NCI-H748 (cell line): ENCODE measurements at regions not wholly inside any gene's neighbourhood (a gene's known extent, or its start where the extent isn't known, plus 50 kb on each side); places are given as distances from the start of the nearest gene placed in this dataset.
"Not testable (repeated sequence)": the region's sequence is repeated elsewhere in the genome, so short reads cannot be mapped to it uniquely, and the experiment has no call there.

ENCODE experiments used
- DNase-seq: peaks from one replicate; lab custom pipeline; 2025; ENCODE audit not compliant: unreplicated experiment; lab: John Stamatoyannopoulos, UW

DNA sequence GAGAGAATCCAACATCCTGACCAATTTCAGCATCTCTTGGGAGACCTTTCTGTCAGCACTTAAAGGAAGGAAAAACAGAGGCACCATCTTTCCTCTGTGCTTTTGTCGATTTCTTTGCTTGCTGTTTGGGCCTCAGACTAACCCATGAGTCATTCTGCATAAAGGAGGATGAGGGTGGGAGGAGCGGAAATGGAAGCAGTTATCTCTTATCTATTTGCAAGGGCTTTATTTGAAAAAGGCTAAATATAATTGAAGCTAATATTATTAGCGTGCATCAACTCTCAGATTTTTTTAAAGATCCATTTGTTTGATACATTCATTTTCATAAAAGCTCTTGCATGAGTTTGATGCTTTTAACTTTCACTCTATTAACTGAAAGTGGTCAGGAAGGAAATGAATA is 72.9 kb downstream of the ZNF622 start:
- no peak for DNase-seq

- peak; percentile 76 for DNase-seq
Observed at GRCh38 chr5:16391858-16392649, 73.5 kb downstream of the ZNF622 start.

- DNase-seq, result no peak
Observed at GRCh38 chr5:16390825-16391224, 74.8 kb downstream of the ZNF622 start.

DNA sequence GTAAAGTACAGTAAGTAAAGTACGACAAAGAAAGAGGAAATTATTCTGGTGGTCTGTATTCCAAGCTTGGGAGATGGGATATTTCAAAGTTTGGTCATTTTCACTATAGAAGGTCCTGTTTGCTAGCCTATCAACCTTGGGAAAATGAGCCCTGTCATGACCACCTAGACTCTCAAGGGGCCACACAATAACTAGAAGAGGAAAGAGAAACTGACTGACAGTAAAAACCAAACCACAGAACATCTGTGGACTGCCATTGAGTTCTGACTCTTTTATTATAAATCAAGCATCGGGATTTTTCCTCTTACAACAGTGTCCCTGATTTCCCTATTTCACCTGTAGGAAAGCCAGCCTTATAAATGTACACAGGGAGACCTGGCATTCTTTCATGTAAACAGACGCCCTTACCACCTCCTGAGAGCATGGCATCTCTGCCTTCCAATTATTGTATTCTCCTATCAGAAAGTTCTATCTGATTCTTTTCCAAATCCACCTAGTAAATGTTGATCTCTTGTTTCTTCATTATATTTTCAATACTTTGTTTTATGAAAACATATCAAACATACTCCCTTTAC is 80.0 kb downstream of the ZNF622 start:
- DNase-seq, result no peak

DNA sequence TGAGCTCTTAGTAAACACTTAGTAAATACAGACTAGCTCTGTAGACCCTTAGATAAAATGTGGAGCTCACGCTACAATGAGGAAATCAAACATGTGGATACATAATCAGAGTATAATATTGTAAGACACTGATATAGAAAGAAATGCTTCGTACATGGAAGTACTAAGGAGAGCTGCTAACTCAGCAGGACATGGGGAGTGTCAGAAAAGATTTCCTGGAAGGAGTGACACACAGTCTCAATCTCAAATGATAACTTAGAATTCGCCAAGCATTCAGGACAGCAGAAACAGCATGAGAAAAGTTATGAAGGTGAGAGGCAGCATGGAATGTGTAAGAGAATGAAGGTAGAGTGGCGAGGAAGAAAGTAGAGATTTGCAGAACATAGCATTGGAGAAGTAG is 80.8 kb downstream of the ZNF622 start:
- no peak for DNase-seq

GRCh38 chr5:16384222-16384621 is 81.4 kb downstream of the ZNF622 start:
- DNase-seq, result no peak

DNA sequence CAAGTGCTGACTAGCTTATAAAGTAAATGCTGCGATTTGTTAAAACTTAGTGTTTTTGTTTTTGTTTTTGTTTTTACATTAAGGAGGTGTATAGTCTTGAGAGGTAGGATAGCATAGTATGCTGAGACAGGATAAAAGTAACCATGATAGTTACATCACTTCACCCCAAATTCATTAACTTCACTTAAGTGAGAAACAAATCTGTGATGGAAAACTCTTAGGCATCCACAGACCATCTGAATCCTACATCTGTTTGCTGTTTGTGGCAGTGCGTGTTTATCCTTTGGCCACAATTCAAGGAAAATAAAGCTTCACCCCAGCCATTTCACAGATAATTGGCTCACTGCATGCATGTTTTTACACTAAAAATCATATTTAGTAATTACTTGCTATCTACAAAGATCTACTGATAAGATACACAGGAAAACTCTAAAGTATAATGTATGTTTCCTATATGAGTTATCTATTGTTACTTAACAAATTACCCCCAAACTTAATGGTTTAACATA is 82.0 kb downstream of the ZNF622 start:
- no peak for DNase-seq

DNA sequence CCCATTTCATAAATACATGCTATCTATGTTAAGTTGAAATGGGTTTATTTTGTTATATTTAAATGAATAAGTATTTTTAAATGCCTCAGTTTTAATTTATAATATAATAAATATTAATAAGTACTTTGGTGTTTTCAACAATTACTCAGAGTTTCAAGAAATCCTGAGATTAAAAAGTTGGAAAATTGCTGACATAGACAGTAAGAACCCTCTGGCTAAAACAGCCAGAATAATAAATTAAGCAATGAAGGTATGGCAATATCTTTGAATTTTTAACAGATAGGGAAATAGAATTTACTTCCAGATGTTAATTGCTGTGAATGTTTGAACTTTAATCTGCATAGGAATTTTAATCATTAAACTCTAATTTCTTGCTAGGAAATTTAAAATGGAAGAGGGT is 83.6 kb downstream of the ZNF622 start:
- no peak for DNase-seq

GRCh38 chr5:16378762-16379161 is 86.8 kb downstream of the ZNF622 start:
- DNase-seq, result no peak

DNA sequence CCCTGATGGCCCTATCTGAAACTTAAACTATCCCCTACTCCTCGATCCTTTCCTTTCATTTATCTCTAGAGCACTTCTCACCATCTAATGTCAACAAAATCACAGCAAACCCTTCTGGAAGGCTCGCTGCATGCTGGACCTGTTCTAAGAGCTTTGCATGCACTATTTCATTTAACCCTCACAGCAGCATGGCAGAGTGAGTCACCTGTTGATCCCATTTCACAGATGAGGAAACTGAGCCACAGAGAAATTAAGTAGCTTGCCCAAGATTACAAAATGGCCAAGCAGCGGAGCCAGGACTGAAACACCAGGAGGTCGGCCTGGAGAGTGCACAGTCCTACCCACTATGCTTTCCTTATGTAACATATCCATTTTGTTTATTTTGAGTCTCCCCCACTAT is 93.1 kb downstream of the ZNF622 start:
- no peak for DNase-seq

- peak; percentile 61 for DNase-seq
Observed at GRCh38 chr5:16366491-16366890, 99.1 kb downstream of the ZNF622 start.

DNA sequence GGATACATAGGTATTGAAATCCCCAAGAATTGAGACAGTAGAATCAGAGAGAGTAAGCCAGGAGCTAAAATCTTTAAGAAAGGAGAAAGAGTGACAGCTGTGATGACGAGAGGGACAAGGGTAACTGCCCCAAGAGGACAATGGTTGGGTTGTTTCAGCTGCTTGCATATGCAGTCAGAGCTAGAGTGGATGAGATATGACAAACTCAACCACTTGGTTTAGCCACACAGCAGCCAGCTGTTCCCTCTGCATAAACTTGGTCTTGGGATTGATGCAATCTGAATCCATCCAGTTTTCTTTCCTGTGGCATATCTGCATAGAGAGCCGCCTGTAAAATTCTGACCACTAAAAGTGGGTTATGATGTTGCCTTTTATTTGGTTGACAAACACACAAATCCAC is 100.7 kb downstream of the ZNF622 start:
- DNase-seq, result no peak

DNA sequence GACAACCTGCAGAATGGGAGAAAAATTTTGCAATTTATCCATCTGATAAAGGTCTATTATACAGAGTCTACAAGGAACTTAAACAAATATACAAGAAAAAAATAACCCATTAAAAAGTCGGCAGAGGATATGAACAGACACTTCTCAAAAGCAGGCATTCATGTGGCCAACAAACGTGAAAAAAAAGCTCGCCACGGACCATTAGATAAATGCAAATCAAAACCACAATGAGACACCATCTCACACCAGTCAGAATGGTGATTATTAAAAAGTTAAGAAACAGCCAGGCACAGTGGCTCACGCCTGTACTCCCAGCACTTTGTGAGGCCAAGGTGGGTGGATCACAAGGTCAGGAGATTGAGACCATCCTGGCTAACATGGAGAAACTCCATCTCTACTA is 112.2 kb downstream of the ZNF622 start:
- DNase-seq, result not testable (repeated sequence)

DNA sequence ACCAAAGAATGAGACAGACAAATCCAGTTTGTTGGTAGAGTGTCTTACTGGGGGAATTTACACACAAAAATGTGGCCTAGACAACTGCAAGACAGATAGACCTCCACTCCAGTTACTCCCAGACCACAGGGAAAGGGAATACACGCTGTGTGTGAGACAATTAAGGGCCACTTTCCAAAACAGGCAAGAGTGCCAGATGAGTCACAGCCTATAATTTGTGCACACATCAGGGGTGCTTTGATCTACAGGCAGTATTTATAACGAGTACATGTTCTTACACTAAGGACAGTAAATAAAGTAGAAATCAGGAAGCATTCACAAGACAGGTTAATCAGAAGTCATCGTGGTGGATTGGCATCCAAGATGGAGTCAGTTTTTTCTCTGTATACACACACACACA is 114.8 kb downstream of the ZNF622 start:
- DNase-seq, result peak; percentile 99

DNA sequence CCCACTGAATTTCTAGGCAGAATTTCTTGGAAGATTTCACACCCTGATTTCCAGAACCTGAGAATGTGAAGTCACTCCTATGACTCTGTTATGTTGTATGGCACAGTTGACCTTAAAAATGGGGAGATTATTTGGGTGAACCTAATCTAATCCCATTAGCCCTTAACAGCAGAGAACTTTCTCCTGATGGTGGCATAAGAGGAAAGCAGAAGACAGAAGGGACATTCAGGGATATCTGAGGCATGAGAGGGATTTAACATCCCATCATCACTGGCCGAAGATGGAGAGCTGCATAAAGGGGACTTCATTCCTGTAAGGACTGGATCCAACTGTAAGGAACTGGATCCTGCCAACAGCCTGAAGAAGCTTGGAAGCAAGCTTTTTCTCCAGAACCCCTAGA is 119.2 kb downstream of the ZNF622 start:
- no peak for DNase-seq

DNA sequence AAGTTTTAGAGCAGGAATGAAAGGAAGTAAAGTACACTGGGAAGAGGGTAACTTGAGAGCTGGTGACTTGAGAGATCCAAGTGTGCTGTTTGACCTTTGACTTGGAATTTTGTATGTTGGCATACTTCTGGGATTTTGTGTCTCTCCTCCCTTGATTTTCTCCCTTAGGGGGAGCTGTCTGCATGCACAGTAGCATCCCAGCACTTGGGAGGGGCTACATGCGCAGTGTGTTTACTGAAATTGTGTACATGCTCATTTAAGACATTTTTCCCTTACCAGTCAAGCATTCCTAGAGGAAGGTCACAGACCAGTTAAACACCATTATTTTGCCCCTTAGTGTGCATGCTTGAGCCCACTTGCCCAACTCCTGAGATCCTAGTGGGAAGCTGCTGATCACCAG is 120.1 kb downstream of the ZNF622 start:
- DNase-seq, result peak; percentile 64

- DNase-seq, result no peak
Observed at GRCh38 chr5:16326137-16326536, 139.5 kb downstream of the ZNF622 start.

GRCh38 chr5:16321284-16321683 is 141.7 kb upstream of the MARCHF11 start:
- no peak for DNase-seq

GRCh38 chr5:16315501-16315900 is 135.9 kb upstream of the MARCHF11 start:
- no peak for DNase-seq

- DNase-seq, result peak; percentile 92
Observed at GRCh38 chr5:16313761-16314160, 134.2 kb upstream of the MARCHF11 start.

GRCh38 chr5:16312785-16313184 is 133.2 kb upstream of the MARCHF11 start:
- DNase-seq, result no peak

GRCh38 chr5:16311666-16312065 is 132.1 kb upstream of the MARCHF11 start:
- DNase-seq, result no peak

DNA sequence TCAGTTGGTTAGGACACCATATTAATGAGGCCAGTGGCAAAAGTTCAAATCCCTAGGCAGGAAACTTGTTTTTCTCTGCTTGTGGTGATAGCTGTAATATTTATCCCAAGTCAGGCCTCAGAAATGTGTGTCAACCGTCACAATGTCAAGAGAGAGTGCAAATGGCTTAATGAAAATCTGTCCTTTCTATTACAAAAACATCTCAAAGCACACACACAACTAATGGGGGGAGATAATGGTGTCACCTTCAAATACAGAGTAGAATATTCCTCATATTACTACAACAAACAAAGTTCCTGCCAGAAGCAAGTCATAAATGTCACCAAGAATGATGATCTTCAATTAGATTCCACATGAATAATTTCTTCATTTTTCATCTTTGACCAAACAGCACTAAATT is 127.2 kb upstream of the MARCHF11 start:
- DNase-seq, result no peak
